WTC11 (cell line): ENCODE measurements at regions not wholly inside any gene's neighbourhood (a gene's known extent, or its start where the extent isn't known, plus 50 kb on each side); places are given as distances from the start of the nearest gene placed in this dataset.

Experiments
- ATF2 ChIP-seq: sonication (generic); formaldehyde crosslinking; IDR thresholded peaks from 2 replicates; pipeline ENCODE4 v1.8.1; 2022; ENCODE audit warnings: low read depth, missing genetic modification reagents, borderline replicate concordance
- CREB1 ChIP-seq: sonication (generic); formaldehyde crosslinking; IDR thresholded peaks from 2 replicates; pipeline ENCODE4 v1.8.0; 2023; ENCODE audit warnings: mild to moderate bottlenecking, missing genetic modification reagents
- ELF4 ChIP-seq: sonication (generic); formaldehyde crosslinking; IDR thresholded peaks from 2 replicates; pipeline ENCODE4 v1.8.1; 2022; ENCODE audit warnings: low read depth, mild to moderate bottlenecking, moderate library complexity, missing genetic modification reagents
- ESRRA ChIP-seq: sonication (generic); formaldehyde crosslinking; IDR thresholded peaks from 2 replicates; pipeline ENCODE4 v1.8.1; 2022; ENCODE audit warnings: mild to moderate bottlenecking, missing genetic modification reagents, borderline replicate concordance
- KAT7 ChIP-seq: sonication (generic); formaldehyde crosslinking; IDR thresholded peaks from 2 replicates; pipeline ENCODE4 v1.8.1; 2023; ENCODE audit warnings: missing genetic modification reagents, mild to moderate bottlenecking, borderline replicate concordance
- SMAD3 ChIP-seq: sonication (generic); formaldehyde crosslinking; IDR thresholded peaks from 2 replicates; pipeline ENCODE4 v1.8.0; 2022; ENCODE audit warnings: missing genetic modification reagents, mild to moderate bottlenecking, borderline replicate concordance
- SP1 ChIP-seq: sonication (generic); formaldehyde crosslinking; conservative IDR thresholded peaks from 2 replicates; pipeline ENCODE4 v1.8.1; 2022; ENCODE audit warnings: missing genetic modification reagents
- TCF7 ChIP-seq: sonication (generic); formaldehyde crosslinking; IDR thresholded peaks from 2 replicates; pipeline ENCODE4 v1.8.0; 2022; ENCODE audit warnings: mild to moderate bottlenecking, low read depth, missing genetic modification reagents, moderate library complexity
- USF2 ChIP-seq: sonication (generic); formaldehyde crosslinking; IDR thresholded peaks from 2 replicates; pipeline ENCODE4 v1.8.1; 2023; ENCODE audit warnings: mild to moderate bottlenecking, missing genetic modification reagents, moderate library complexity
- ZNF423 ChIP-seq: fragments of 250-450 bp; sonication (Bioruptor Pico); IDR thresholded peaks from 2 replicates; pipeline ENCODE4 v2.1.2; 2022; ENCODE audit warnings: mild to moderate bottlenecking, moderate library complexity
- TF ChIP-seq, protein P1 (sequence below): fragments of 200-600 bp; IDR thresholded peaks from 2 replicates; pipeline ENCODE4 v1.8.0; 2022; ENCODE audit warnings: antibody characterized with exemption
- TF ChIP-seq, protein P2 (sequence below): fragments of 250-450 bp; sonication (Bioruptor Pico); IDR thresholded peaks from 2 replicates; pipeline ENCODE4 v1.9.0; 2021; ENCODE audit warnings: mild to moderate bottlenecking, borderline replicate concordance
- TF ChIP-seq, protein P3 (sequence below): sonication (generic); formaldehyde crosslinking; IDR thresholded peaks from 2 replicates; pipeline ENCODE4 v1.8.0; 2022; ENCODE audit warnings: mild to moderate bottlenecking, missing genetic modification reagents
- TF ChIP-seq, protein P4 (sequence below): sonication (generic); formaldehyde crosslinking; conservative IDR thresholded peaks from 2 replicates; pipeline ENCODE4 v1.8.1; 2022; ENCODE audit warnings: mild to moderate bottlenecking, missing genetic modification reagents

DNA sequence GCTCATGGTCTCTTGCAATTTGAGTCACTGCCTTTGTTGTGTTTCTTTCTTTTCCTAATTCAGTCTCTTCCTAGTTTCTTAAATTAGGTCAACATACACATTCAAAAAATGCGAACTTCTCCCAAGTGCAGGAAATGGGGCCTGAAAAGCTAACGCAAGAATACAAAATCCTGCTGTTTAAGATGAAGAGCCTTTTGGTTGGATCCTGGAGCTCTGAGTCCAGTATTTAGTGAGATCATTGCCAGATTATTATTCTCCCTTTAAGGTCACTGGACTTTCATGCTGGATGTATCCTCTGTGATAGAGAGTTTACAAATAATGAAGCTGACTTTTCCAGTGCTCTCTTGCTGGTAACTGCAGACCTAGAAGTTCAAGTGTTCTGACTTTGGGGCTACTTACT is 401.9 kb upstream of the MKI67 start:
- TF ChIP-seq ATF2 = no peak
- TF ChIP-seq, protein P1, sequence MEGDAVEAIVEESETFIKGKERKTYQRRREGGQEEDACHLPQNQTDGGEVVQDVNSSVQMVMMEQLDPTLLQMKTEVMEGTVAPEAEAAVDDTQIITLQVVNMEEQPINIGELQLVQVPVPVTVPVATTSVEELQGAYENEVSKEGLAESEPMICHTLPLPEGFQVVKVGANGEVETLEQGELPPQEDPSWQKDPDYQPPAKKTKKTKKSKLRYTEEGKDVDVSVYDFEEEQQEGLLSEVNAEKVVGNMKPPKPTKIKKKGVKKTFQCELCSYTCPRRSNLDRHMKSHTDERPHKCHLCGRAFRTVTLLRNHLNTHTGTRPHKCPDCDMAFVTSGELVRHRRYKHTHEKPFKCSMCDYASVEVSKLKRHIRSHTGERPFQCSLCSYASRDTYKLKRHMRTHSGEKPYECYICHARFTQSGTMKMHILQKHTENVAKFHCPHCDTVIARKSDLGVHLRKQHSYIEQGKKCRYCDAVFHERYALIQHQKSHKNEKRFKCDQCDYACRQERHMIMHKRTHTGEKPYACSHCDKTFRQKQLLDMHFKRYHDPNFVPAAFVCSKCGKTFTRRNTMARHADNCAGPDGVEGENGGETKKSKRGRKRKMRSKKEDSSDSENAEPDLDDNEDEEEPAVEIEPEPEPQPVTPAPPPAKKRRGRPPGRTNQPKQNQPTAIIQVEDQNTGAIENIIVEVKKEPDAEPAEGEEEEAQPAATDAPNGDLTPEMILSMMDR = no peak
- no peak for TF ChIP-seq ELF4 (CRISPR knock-in tag)
- no peak for TF ChIP-seq KAT7
- TF ChIP-seq SMAD3 (CRISPR knock-in tag) = no peak
- TF ChIP-seq, protein P2, sequence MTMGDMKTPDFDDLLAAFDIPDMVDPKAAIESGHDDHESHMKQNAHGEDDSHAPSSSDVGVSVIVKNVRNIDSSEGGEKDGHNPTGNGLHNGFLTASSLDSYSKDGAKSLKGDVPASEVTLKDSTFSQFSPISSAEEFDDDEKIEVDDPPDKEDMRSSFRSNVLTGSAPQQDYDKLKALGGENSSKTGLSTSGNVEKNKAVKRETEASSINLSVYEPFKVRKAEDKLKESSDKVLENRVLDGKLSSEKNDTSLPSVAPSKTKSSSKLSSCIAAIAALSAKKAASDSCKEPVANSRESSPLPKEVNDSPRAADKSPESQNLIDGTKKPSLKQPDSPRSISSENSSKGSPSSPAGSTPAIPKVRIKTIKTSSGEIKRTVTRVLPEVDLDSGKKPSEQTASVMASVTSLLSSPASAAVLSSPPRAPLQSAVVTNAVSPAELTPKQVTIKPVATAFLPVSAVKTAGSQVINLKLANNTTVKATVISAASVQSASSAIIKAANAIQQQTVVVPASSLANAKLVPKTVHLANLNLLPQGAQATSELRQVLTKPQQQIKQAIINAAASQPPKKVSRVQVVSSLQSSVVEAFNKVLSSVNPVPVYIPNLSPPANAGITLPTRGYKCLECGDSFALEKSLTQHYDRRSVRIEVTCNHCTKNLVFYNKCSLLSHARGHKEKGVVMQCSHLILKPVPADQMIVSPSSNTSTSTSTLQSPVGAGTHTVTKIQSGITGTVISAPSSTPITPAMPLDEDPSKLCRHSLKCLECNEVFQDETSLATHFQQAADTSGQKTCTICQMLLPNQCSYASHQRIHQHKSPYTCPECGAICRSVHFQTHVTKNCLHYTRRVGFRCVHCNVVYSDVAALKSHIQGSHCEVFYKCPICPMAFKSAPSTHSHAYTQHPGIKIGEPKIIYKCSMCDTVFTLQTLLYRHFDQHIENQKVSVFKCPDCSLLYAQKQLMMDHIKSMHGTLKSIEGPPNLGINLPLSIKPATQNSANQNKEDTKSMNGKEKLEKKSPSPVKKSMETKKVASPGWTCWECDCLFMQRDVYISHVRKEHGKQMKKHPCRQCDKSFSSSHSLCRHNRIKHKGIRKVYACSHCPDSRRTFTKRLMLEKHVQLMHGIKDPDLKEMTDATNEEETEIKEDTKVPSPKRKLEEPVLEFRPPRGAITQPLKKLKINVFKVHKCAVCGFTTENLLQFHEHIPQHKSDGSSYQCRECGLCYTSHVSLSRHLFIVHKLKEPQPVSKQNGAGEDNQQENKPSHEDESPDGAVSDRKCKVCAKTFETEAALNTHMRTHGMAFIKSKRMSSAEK = no peak
- TF ChIP-seq USF2 (CRISPR knock-in tag) = no peak
- no peak for TF ChIP-seq TCF7 (CRISPR knock-in tag)
- TF ChIP-seq ESRRA (CRISPR knock-in tag) = no peak
- TF ChIP-seq ZNF423 (CRISPR knock-in tag) = no peak
- no peak for TF ChIP-seq SP1
- TF ChIP-seq, protein P3, sequence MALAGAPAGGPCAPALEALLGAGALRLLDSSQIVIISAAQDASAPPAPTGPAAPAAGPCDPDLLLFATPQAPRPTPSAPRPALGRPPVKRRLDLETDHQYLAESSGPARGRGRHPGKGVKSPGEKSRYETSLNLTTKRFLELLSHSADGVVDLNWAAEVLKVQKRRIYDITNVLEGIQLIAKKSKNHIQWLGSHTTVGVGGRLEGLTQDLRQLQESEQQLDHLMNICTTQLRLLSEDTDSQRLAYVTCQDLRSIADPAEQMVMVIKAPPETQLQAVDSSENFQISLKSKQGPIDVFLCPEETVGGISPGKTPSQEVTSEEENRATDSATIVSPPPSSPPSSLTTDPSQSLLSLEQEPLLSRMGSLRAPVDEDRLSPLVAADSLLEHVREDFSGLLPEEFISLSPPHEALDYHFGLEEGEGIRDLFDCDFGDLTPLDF = no peak
- TF ChIP-seq, protein P4, sequence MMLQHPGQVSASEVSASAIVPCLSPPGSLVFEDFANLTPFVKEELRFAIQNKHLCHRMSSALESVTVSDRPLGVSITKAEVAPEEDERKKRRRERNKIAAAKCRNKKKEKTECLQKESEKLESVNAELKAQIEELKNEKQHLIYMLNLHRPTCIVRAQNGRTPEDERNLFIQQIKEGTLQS (CRISPR knock-in tag) = no peak
- TF ChIP-seq CREB1 (CRISPR knock-in tag) = no peak
